CD4-positive, alpha-beta T cell treated with Interleukin-4 for 1 hour (primary cell): ENCODE measurements at regions not wholly inside any gene's neighbourhood (a gene's known extent, or its start where the extent isn't known, plus 50 kb on each side); places are given as distances from the start of the nearest gene placed in this dataset.
"Not testable (repeated sequence)": the region's sequence is repeated elsewhere in the genome, so short reads cannot be mapped to it uniquely, and the experiment has no call there.

Source experiments
- DNase-seq, 2 donors: peaks; one replicate each; pipeline ENCODE4 v3.0.0-alpha.2; 2020 to 2022

DNA sequence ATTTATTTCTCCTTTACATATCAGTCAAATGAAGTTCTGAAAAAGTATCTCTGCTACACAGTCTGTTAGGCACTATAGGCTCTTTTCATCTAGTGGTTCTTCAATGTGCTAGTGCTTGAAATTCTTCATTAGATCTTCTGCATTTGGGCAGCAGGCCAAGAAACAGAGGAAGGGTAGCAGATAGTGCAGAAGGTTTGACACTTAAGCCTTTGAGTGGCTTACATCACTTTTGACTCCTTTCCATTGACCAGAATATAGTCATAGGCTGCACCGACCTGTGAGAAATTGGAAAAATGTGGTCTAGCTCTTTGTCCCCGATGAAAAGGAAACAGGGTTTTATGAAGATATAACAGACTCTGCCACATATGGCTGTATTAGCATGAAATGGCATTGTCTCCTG lies 459.5 kb upstream of the PTGER4 start:
- DNase-seq: no peak

DNA sequence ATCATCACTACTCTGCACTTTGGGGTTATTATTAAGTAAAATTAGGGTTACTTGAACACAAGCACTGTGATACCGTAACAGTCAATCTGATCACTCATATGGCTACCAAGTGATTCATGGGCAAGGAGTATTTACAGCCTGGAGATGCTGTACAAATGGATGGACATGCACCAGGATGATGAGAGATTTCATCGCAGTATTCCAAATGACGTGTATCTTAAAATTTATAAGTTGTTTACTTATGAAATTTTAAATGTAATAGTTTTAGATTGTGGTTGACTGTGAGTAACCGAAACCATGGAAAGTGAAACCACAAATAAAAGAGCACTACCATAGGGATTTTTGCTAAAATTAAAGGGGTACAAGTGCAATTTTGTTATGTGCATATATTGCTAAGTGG lies 462.2 kb upstream of the PTGER4 start:
- no peak for DNase-seq

DNA sequence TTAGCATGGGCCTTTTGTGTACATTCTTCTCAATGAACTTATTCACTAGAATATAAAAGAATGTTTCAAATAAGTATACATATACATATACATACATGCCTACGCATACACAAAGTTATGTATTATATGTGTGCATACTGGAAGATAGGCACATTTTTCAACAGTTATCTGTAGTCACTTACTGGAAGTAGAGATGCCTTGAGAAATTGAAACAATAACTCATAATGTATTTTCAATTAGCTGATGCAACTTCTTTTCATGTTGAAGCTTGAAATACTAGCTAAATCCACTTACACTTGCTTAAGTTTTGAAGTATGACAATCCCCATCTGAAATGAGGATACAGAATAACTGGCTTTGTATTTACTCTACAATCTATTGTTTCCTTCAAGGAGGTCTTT lies 469.0 kb upstream of the PTGER4 start:
- no peak for DNase-seq

DNA sequence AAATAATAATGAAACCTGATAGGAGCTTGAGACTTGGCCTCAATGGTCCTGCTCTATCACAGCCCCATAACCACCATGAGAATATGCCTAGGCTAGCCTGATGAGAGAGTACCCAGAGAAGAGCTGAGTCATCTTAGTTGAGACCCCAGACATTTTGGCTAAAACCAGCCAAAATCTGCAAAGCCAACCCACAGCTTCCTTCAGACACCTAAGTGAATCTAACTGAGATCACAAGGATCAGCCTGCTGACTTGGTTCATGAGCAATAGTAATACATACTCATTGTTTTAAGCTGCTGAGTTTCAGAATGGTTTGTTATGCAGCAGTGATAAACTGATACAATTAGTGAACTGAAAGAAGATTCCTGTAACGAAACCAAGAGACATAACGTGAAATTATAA lies 473.7 kb upstream of the PTGER4 start:
- DNase-seq: no peak

DNA sequence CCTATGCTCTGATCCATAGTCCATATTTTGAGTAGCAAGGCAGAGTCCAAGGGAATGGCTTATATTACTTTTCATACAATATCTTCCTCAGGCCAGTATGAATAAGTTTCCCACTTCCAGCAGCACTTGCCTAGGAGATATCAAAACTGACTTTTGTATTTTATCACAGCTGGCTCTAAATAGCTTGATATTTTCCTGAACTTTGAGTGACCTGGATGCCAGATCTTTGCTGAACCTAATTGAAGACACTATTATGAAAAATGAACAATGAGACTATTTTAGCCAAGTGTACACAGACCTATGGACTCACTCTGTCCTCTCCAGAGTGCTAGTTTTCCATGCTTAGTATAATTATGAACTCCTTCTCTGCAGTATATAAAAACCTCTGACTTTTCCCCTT lies 475.6 kb upstream of the PTGER4 start:
- no peak for DNase-seq

DNA sequence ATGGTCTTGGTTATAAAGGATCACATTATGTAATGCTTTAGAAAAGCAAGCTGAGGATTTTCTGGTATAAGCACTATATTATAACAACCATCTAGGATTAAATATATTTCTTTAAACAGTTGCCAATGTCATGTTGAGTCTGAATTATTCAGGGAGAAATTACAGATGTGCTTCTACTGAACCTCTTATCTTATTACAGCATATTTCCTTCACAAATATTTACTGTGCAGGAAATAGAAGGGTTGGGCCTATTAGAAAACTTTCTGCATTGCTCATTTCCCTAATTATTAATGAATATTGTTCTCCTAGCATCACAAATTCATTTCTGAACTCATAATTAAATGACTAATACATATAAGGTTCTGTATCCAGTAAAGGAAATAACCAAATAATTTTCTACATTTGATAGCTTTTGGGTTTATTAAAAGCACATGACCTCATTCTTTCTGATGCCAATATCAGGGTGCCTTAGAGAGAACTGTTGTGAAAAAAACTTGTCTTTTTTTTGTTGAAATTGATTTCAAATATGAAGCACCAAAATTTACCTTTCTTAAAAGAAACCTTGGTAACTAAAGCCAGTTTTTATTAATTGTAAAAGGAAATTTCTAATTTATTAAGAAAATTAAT lies 476.8 kb upstream of the PTGER4 start:
- DNase-seq: no peak

DNA sequence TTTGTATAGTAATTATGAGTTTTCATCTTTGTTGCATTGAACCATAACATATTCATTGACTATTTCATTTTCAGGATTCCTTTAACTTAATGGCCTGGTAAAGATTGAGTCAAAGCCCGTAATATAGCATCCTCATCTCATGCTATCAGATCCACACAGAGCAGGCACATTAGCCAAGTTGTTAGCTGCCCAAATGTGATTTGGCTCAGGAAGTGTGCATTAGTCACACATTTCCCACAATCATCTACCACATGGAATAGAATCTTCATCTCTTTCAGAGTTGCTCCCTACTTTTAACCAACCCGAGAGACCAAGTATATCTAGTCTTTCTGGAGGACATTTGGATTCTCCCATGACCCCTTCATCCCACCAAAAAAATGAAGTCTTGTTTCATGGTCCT lies 481.0 kb upstream of the PTGER4 start:
- no peak for DNase-seq

DNA sequence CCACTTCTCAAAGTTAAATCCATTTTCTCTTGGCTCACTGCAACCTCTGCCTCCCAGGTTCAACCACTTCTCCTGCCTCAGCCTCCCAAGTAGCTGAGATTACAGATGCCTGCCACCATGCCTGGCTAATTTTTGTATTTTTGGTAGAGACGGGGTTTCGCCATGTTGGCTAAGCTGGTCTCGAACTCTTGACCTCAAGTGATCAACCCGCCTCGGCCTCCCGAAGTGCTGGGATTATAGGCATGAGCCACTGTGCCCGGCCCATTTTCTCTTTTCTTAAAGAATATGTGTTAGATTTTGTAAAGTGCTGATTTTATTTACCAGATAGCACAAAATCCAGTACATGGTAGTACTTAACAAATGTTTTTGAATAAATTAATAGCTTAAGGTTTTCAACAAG lies 484.1 kb upstream of the PTGER4 start:
- not testable (repeated sequence) for DNase-seq

DNA sequence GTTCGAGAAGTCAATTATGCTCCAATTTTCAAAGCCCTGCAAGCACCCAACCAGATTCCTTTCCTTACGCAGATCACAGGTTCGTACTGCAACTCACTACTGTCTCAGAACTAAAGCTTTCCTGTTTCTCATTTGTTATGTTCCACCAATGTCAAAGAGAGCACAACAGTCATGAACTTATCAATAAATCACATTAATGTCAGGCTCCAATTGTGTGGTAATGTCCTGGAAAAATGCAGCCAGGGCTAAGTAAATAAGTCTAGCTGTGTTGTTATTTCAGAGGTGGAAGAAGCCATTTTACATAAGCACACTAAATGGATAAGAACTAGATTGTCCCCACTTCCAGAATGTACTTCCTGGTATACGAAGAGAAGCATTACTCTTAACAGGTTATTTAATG lies 488.6 kb upstream of the PTGER4 start:
- no peak for DNase-seq

DNA sequence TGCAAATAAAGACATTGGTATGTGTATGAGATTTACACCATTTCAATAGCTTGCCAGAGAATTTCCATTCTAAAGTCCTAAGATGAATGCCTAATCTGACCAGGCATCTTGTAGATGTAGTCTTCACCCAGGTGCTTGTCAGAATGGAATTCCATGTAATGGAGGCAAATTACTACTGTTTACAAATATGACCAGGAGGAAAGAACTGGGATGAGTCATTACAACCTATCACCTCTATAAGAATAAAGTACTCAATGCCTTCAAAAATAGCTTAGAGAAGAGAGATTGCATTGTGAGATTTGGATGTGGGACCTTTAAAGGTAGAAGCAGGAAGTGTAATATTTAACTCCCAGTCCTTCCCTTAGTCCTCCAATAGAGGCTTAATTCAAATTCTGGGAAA lies 507.0 kb upstream of the PTGER4 start:
- no peak for DNase-seq

DNA sequence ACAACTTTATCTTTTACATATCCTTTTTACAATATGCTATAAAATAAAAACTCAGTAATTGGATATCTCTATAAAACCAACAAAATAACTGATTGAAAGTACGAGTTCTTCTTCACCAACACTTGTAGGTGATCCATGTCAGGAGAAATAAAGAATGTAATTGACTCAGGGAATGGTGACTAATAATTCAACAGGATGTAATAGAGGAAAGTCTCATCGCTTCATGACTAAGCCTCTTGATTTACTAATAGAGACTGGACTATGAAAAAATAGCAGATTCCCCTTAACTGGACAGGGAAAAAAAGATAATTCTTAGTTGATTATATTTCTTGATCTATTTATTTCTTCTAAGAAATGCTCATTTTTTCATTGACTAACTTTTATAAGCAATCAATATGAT lies 507.7 kb upstream of the PTGER4 start:
- DNase-seq: no peak

DNA sequence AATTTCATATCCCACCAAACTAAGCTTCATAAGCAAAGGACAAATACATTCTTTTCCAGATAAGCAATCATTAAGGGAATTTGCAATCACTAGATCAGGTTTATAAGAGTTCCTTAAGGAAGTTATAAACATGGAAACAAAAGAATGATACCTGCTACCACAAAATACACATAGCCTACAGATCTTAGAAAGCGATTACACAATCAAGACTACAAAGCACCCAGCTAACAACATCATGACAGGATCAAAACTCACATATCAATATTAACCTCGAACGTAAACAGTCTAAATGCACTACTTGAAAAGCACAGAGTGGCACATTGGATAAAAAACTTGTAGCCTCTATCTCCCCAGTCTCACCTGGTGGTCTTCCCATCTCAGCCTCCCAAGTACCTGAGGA lies 512.4 kb upstream of the PTGER4 start:
- no peak for DNase-seq

DNA sequence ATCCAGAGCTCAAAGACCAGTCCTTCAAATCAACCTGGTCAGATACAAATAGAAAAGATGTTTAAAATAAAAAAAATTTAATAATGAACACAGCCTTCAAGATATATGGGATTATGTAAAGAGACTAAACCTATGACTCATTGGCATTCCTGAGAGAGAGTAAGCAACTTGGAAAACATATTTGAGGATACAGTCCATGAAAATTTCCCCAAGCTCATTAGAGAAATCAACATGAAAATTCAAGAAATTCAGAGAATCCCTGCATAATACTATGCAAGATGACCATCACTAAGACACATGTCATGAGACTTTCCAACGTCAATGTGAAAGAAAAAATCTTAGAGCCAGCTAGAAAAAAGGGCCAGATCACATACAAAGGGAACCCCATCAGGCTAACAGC lies 512.9 kb upstream of the PTGER4 start:
- DNase-seq: no peak

DNA sequence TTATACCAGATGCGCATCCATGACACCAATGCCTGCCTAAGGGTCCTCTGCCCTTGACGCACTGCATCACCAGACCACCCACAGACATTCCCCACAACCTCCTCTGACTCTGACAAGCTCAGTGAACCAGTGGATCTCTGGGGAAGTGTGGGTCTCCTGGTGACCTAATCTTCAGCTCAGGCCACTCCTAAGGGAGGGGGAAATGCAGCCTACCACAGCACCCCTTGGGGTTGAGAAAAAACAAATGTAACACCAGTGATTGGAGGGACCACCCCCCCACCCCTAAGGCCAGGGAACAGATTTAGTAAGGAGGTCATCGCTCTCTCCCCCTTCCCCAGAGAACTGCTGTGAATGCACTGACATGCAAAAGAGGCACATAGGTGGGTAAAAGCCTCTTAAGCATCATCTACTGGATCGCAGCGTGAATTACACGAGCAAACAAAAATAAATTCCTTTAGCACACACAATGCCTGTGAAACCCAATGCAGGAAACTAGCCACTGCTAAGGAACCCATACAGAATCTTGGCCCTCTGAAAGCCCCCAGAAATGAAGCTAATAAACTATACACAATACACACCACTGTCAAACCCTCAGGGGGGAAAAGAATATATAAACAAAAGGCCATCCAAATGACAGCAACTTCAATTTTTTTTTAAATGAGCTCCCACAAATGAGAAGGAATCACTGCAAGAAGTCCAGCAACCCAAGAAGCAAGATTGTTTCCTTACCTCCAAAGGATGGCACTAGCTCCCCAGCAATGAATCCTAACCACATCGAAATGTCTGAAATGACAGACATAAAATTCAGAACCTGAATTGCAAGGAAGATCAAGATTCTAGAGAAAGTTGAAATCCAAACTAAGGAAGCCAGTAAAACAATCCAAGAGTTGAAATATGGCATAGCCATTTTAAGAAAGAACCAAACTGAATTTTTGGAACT lies 513.7 kb upstream of the PTGER4 start:
- DNase-seq: peak in 1 of 2 donors; percentile 42

DNA sequence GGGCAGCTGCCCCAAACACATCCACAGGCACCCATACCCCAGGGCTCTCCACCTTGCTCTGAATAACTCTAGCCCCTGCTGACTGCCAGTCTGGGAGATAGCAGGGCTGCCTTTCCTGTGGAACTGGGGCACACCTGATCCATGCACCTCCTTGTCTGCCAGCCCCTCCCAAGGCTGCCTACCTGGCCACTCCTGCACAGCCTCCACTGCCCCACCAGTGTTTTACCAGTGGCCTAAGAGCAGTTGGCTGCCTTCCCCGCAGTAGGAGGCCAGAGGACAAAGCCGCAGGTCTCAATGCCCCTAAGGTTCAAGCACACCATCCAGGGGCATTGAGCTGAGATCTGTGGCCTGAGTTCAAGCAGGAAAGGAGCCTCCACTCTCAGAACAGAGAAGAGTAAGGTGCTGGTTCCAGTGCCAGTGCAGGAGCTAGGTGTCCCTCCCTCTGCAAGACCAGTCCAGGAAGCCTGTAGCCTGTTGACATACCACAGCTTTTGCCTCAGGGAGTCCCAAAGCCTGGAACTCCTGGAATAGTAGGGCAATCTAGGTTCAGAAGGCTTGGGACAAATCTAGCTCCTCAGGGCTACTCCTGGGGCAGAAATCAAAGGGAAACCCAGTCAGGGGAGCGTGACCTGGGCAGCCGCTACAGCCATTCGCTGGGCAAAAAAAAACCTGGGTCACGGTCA lies 514.5 kb upstream of the PTGER4 start:
- DNase-seq: no peak

DNA sequence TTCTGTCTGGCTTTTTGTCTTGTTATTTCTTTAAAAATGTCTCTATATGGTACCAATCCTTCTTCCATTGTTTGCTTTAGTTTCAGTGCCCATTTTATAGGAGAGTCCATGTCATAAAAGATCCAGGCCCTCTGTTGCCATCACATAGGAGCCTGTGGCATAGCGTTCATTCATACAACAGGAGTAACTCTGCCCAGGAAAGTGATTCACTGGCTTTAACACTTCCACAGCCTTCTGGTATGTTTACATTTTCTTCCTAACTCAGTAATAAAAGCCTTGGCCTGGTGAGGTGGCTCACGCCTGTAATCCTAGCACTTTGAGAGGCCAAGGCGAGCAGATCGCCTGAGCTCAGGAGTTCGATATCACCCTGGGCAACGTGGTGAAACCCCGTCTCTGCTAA lies 519.3 kb upstream of the PTGER4 start:
- no peak for DNase-seq

DNA sequence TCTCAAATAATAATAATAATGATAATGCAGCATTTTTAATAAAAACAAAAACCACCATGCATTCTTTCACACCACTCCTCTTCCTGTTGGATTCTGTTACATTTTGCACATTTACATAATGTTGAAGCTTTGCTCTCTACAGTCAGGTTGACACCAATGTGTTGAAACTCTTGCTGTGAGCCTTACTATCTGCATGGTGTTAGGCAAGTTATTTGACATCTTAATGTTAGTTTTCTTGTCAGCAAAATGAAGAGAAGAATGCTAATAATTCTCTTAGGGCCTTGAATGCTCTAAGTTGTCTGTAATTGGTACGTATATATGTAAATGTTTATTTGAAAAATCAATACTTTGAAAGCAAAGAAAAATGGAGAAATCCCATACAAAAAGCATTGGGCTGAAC lies 525.5 kb upstream of the PTGER4 start:
- no peak for DNase-seq

DNA sequence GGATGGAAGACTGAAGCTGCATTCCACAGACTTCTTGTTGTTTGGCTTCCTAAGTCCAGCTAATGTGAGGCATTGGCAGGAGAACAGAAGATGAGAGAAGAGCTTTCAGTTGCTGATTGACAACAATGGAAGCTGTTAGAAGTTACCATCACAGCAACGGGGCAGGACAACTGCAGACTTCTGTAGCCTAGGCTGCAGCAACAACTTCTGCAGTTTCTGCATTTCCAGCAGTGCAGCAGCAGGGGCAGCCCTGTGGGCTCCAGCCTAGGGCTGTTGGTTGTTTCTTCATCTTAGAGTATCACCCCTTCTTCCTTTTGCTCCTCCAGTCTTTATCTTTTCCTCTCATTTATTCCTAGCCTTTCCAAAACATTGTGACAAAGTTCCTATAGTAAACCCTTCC lies 528.8 kb upstream of the PTGER4 start:
- DNase-seq: no peak

DNA sequence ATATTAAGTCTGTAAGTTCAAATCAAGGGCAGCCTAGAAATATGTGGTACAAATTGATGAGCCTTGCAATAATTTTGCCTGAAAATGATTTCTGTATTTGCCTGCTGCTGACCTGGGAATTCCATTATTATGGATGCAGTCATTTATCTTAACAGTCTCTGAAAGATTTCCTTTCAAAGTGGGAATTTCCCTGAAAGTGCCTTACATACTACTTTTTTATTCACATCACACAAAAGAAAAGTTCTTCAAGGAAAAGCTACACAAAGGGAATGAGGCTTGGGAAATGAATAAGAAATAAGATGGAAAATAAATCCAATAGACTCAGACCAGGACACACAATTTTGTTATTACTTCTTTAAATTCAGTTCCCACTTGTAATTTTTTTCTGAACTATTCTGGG lies 537.8 kb upstream of the PTGER4 start:
- no peak for DNase-seq

DNA sequence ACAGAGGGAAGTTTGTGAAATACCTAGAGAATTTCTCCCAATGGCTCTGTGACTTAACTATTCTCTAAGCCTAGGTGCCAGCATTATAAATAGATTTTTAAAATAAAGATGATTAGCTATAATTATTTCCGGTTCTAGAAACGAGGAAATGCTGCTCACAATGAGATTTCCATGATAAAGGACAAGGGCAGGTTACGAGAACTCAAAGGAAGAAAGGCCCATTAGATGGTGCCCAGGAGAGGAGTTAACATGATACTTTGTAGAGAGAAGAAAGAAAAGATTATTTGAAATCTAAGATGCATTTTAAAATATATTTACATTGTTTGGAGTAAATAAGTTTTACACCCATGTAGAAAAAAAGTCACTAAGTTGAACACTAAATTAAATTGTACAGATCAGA lies 538.3 kb upstream of the PTGER4 start:
- no peak for DNase-seq

DNA sequence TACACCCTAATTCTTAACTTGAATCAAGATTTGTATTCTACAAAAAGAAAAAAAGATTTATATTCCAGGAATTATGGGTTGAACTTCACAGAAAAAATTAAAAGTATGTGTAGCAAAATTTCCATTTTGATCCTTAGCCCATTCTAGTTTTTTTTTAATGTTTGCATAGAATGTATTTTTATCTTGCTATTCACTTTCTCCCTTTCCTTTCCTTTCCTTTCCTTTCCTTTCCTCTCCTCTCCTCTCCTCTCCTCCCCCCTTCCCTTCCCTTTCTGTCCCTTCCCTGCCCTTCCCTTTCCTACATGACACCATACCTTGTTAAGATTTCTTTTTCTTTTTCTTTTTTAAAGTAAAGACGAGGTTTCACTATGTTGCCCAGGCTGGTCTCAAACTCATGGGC lies 542.5 kb upstream of the PTGER4 start:
- no peak for DNase-seq

DNA sequence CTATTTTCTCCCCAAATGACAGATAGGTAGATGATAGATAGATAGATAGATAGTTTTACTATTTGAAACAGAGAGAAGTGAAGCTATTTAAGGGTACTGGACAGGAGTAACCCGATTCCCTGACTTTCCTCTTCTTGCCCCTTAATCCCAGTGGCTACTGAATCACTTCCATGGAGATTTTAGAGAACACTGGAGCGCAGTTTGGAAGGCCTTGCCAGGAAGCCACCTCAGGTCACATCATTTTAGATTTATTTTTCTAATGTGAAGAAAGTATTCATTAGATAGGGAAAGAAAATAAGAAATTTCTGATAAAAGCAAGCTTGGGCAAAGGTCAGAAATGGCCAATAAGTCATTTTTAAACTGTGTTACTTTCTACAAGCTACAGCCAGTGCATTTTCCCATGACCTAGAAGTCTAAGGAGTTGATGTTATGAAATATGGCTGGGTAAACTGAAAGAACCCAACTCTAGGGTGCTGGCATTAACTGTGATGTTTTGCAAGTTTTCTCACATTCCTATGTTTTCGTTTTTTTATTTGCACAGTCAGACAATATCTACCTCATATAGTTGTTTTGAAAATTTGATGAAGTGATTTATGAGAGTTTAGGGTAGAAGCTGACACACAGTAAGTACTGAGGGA lies 544.7 kb upstream of the PTGER4 start:
- DNase-seq: no peak

DNA sequence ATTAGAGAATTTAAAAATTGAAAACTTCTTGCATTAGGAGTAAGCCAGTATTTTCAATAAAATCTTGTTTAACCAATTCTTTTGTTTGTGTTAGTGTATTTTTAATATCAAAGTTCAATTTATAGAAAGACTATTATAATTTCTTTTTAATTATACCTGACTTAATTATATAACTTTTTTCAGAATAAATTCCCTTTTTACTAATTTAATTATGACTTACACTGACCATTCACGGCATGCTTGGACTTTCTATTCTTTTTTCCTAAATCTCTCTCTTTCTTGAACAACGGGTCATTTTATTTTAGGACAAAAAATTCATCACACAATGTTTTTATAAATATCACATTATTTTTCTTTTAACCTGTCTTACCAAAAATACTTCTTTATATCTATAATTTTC lies 555.3 kb upstream of the PTGER4 start:
- no peak for DNase-seq

DNA sequence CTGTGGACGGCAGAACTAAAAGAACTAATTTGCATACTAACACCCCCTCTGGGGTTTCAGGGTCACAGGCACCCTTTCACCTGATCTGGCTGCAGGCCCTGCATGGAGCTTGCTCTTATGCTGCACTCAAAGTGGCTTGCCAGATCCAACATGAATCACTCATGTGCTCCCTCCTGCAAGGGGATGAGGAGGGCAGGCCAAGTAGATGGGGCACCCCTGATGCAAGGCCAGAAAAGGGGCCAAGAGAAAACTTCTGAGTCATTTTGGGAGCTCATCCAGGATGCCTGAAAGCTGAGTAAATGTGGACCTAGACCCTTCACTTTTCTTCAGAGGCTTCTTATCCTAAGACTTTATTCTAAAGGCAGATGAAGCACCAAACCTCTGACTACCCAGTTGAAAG lies 558.5 kb upstream of the PTGER4 start:
- DNase-seq: no peak
